SK-N-SH treated with all-trans-retinoic acid at 6 μM for 48 hours (cell line): ENCODE measurements at regions not wholly inside any gene's neighbourhood (a gene's known extent, or its start where the extent isn't known, plus 50 kb on each side); places are given as distances from the start of the nearest gene placed in this dataset.

Experiments
- ARNTL ChIP-seq: fragments of 450-650 bp; formaldehyde crosslinking; IDR thresholded peaks from 2 replicates; pipeline ENCODE4 v1.5.0; 2020; ENCODE audit warnings: low read depth, mild to moderate bottlenecking, moderate library complexity, borderline replicate concordance
- BACH2 ChIP-seq: fragments of 250-450 bp; sonication (Bioruptor Pico); IDR thresholded peaks from 2 replicates; pipeline ENCODE4 v1.9.0; 2021; ENCODE audit warnings: mild to moderate bottlenecking, borderline replicate concordance
- ESRRG ChIP-seq: fragments of 250-450 bp; sonication (Bioruptor Pico); IDR thresholded peaks from 2 replicates; pipeline ENCODE4 v1.6.1; 2021; ENCODE audit warnings: mild to moderate bottlenecking
- OSR1 ChIP-seq: fragments of 250-450 bp; sonication (Bioruptor Pico); IDR thresholded peaks from 2 replicates; pipeline ENCODE4 v1.8.0; 2022; ENCODE audit warnings: moderate library complexity, mild to moderate bottlenecking, inconsistent platforms
- RARB ChIP-seq: fragments of 250-450 bp; sonication (Bioruptor Pico); IDR thresholded peaks from 2 replicates; pipeline ENCODE4 v1.8.0; 2021; ENCODE audit warnings: mild to moderate bottlenecking, moderate library complexity
- SNAI2 ChIP-seq: fragments of 250-450 bp; sonication (Bioruptor Pico); IDR thresholded peaks from 2 replicates; pipeline ENCODE4 v1.5.0; 2020; ENCODE audit warnings: mild to moderate bottlenecking, moderate library complexity
- TOX ChIP-seq: fragments of 250-450 bp; sonication (Bioruptor Pico); IDR thresholded peaks from 2 replicates; pipeline ENCODE4 v1.8.0; 2021; ENCODE audit warnings: mild to moderate bottlenecking, moderate library complexity, borderline replicate concordance
- ZC3H10 ChIP-seq: fragments of 250-450 bp; sonication (Bioruptor Pico); IDR thresholded peaks from 2 replicates; pipeline ENCODE4 v1.5.1; 2021; ENCODE audit warnings: mild to moderate bottlenecking, moderate library complexity
- ZFP30 ChIP-seq: fragments of 450-650 bp; formaldehyde crosslinking; IDR thresholded peaks from 2 replicates; pipeline ENCODE4 v1.5.0; 2022; ENCODE audit warnings: mild to moderate bottlenecking, moderate library complexity
- ZNF8 ChIP-seq: fragments of 450-650 bp; formaldehyde crosslinking; IDR thresholded peaks from 2 replicates; pipeline ENCODE4 v1.5.0; 2020; ENCODE audit warnings: mild to moderate bottlenecking, moderate library complexity
- TF ChIP-seq, protein P1 (sequence below): fragments of 250-450 bp; sonication (Bioruptor Pico); IDR thresholded peaks from 2 replicates; pipeline ENCODE4 v1.8.0; 2021; ENCODE audit warnings: low read depth, mild to moderate bottlenecking, moderate library complexity, borderline replicate concordance

DNA sequence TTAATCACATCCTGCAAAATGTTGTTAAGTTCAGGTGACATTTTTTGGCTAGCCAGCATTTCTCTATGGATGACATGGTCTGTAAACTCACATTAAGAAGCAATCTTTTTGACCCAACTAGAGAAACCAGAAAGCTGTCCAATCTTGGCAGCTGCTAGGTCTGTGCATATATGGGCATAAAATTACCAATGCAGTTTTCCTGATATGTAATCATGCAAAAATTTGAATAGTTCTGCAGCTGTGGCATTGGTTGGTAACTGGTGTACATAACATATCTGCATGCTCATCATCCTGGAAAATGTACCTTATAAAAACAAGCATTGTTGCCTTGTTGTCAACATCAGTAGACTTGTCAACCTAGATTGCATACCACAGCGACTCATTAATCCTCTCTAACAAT is 620.0 kb upstream of the LRFN5 start:
- no peak for TF ChIP-seq BACH2 (CRISPR knock-in tag)
- no peak for TF ChIP-seq TOX (CRISPR knock-in tag)
- TF ChIP-seq ESRRG (CRISPR knock-in tag) = no peak
- no peak for TF ChIP-seq SNAI2 (CRISPR knock-in tag)
- no peak for TF ChIP-seq OSR1 (CRISPR knock-in tag)
- no peak for TF ChIP-seq ARNTL (CRISPR knock-in tag)
- TF ChIP-seq RARB (CRISPR knock-in tag) = no peak
- TF ChIP-seq ZC3H10 (CRISPR knock-in tag) = no peak
- TF ChIP-seq, protein P1, sequence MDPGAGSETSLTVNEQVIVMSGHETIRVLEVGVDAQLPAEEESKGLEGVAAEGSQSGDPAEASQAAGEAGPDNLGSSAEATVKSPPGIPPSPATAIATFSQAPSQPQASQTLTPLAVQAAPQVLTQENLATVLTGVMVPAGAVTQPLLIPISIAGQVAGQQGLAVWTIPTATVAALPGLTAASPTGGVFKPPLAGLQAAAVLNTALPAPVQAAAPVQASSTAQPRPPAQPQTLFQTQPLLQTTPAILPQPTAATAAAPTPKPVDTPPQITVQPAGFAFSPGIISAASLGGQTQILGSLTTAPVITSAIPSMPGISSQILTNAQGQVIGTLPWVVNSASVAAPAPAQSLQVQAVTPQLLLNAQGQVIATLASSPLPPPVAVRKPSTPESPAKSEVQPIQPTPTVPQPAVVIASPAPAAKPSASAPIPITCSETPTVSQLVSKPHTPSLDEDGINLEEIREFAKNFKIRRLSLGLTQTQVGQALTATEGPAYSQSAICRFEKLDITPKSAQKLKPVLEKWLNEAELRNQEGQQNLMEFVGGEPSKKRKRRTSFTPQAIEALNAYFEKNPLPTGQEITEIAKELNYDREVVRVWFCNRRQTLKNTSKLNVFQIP (CRISPR knock-in tag) = no peak
- TF ChIP-seq ZFP30 (CRISPR knock-in tag) = no peak
- TF ChIP-seq ZNF8 = no peak
